ENCODE measurements at regions not wholly inside any gene's neighbourhood (a gene's known extent, or its start where the extent isn't known, plus 50 kb on each side); places are given as distances from the start of the nearest gene placed in this dataset.

GRCh38 chr13:54287062-54287764, 1258.6 kb downstream of the OLFM4 start:
- ChIA-PET POLR2A (no interaction called here), CTCF (no interaction called here)
- DNase-seq (ENCODE audit: extremely low spot score) = no peak

GRCh38 chr13:54301085-54301484, 1272.5 kb downstream of the OLFM4 start:
- ChIA-PET POLR2A (no interaction called here), CTCF (no interaction called here)
- DNase-seq (ENCODE audit: extremely low spot score) = no peak
- TF ChIP-seq CTCF (IDR thresholded peaks at IDR 0.05; ENCODE audit: control extremely low read depth, extremely low read depth, low read depth, missing control alignments) = no peak

More at GRCh38 chr13:54287062-54287764, 1258.6 kb downstream of the OLFM4 start:
- no peak for TF ChIP-seq CTCF (IDR thresholded peaks at IDR 0.05; ENCODE audit: control extremely low read depth, extremely low read depth, low read depth, missing control alignments)

GRCh38 chr13:54305377-54305776, 1276.8 kb downstream of the OLFM4 start:
- DNase-seq (ENCODE audit: extremely low spot score) = no peak
- POLR2A ChIA-PET = no interaction called here
- CTCF ChIA-PET = interaction anchor here (1.6 kb wide), 1 partner anchor 12 kb away, joined by 3 read pairs; no protein-coding TSS in a partner anchor
- no peak for TF ChIP-seq CTCF (IDR thresholded peaks at IDR 0.05; ENCODE audit: control extremely low read depth, extremely low read depth, low read depth, missing control alignments)

DNA sequence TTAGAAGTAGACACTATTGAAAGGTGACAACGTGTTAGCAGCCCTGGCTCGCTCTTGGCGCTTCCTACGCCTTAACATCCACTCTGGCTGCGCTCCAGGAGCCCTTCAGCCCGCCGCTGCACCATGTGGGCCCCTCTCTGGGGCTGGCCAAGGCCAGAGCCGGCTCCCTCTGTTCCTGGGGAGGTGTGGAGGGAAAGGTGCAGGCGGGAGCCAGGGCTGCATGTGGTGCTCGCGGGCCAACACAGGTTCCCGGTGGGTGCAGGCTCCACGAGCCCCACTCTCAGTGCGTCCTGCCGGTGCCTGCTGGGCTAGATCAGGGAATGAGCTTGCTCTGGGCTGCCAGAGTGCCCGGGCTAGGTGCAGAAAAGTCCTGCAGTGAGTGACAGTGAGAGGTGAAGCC, 1284.3 kb downstream of the OLFM4 start:
- ChIA-PET CTCF (no interaction called here), POLR2A (no interaction called here)
- no peak for DNase-seq (ENCODE audit: extremely low spot score)
- TF ChIP-seq CTCF (IDR thresholded peaks at IDR 0.05; ENCODE audit: control extremely low read depth, extremely low read depth, low read depth, missing control alignments) = no peak

GRCh38 chr13:54317722-54318121, 1289.1 kb downstream of the OLFM4 start:
- TF ChIP-seq CTCF (IDR thresholded peaks at IDR 0.05; ENCODE audit: control extremely low read depth, extremely low read depth, low read depth, missing control alignments) = no peak
- ChIA-PET POLR2A (no interaction called here), CTCF (interaction anchor here (0.7 to 1.4 kb wide), 3 partner anchors 9 to 13 kb away, joined by 3 read pairs; no protein-coding TSS in a partner anchor)
- DNase-seq (ENCODE audit: extremely low spot score) = no peak

DNA sequence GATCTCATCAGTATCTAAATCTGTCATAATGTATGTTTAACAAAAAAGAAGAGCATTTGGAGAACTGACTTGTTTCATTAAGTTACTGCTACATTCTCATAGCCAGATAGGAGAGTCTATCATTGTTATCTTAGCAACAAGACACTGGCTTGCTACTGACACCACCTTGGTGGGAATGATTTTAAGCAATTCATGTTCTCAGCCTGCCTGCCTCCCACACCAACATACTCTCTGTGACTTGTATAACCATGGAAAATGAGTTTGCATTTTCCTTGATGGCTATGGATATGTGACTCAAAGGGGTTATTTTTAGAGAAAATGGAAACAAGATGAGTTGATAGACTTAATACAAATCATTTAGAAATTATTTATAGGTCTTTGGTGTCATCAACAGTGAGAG, 1308.9 kb downstream of the OLFM4 start:
- ChIA-PET CTCF (no interaction called here), POLR2A (no interaction called here)
- DNase-seq (ENCODE audit: extremely low spot score) = no peak
- TF ChIP-seq CTCF (IDR thresholded peaks at IDR 0.05; ENCODE audit: control extremely low read depth, extremely low read depth, low read depth, missing control alignments) = no peak
